HEK293 (cell line): ENCODE measurements at regions not wholly inside any gene's neighbourhood (a gene's known extent, or its start where the extent isn't known, plus 50 kb on each side); places are given as distances from the start of the nearest gene placed in this dataset.

Source experiments
- CTCF ChIA-PET: fragments of 350-600 bp; formaldehyde crosslinking; extraction: SDS; loops from one replicate; lab custom pipeline; 2021; ENCODE audit warnings: antibody characterized with exemption; lab: Yijun Ruan, JAX
- POLR2A ChIA-PET: fragments of 300-600 bp; formaldehyde crosslinking; extraction: SDS; loops from one replicate; lab custom pipeline; 2020; ENCODE audit warnings: antibody characterized with exemption, inconsistent platforms; lab: Yijun Ruan, JAX
- H3K27ac ChIP-seq: fragments of 200-500 bp; sonication (Bioruptor generic); 2 replicates; pipeline ENCODE4 v1.5.1; 2014; ENCODE audit warnings: low read depth, low read length, control low read depth, inconsistent platforms; ENCODE audit errors: extremely low read depth
- H3K36me3 ChIP-seq, 2 experiments: fragments of 200-500 bp in 1 of 2; sonication (Bioruptor generic) in 1 of 2; 1 replicate in 1 of 2; 2 replicates in 1 of 2; pipeline ENCODE4 v1.5.1; 2014 to 2017; ENCODE audit warnings: inconsistent platforms in 2 of 2, low read length in 2 of 2; ENCODE audit not compliant: control insufficient read depth in 2 of 2, insufficient read depth in 1 of 2
- H3K4me1 ChIP-seq: fragments of 200-500 bp; sonication (Bioruptor generic); 2 replicates; pipeline ENCODE4 v1.5.1; 2014; ENCODE audit warnings: mild to moderate bottlenecking, low read length, inconsistent platforms; ENCODE audit not compliant: control insufficient read depth, insufficient read depth
- H3K4me3 ChIP-seq: 2 replicates; pipeline ENCODE4 v1.5.1; 2011; ENCODE audit warnings: low read depth, mild to moderate bottlenecking, control low read depth, low read length, moderate library complexity
- H3K9me3 ChIP-seq: fragments of 200-500 bp; sonication (Bioruptor generic); 2 replicates; pipeline ENCODE4 v1.5.1; 2014; ENCODE audit warnings: low read depth, low read length, inconsistent platforms; ENCODE audit not compliant: control insufficient read depth, insufficient read depth
- BCL11B ChIP-seq: fragments of 450-650 bp; formaldehyde crosslinking; IDR thresholded peaks from 2 replicates; pipeline ENCODE4 v1.5.1; 2016; ENCODE audit warnings: low read depth, missing biosample characterization, missing genetic modification characterization
- KLF7 ChIP-seq: fragments of 450-650 bp; formaldehyde crosslinking; IDR thresholded peaks from 2 replicates; pipeline ENCODE4 v1.5.1; 2016; ENCODE audit warnings: missing biosample characterization, missing genetic modification characterization, borderline replicate concordance
- ZBTB1 ChIP-seq: fragments of 450-650 bp; formaldehyde crosslinking; IDR thresholded peaks from 2 replicates; pipeline ENCODE4 v1.5.1; 2016; ENCODE audit warnings: missing biosample characterization, missing genetic modification characterization
- ZBTB21 ChIP-seq: fragments of 450-650 bp; formaldehyde crosslinking; IDR thresholded peaks from 2 replicates; pipeline ENCODE4 v1.5.1; 2017; ENCODE audit warnings: missing biosample characterization, missing genetic modification characterization
- ZBTB48 ChIP-seq: fragments of 450-650 bp; formaldehyde crosslinking; IDR thresholded peaks from 2 replicates; pipeline ENCODE4 v1.5.1; 2016; ENCODE audit warnings: missing biosample characterization, missing genetic modification characterization
- ZNF148 ChIP-seq: fragments of 450-650 bp; formaldehyde crosslinking; IDR thresholded peaks from 2 replicates; pipeline ENCODE4 v1.5.0; 2017; ENCODE audit warnings: missing biosample characterization, missing genetic modification characterization, borderline replicate concordance
- ZNF211 ChIP-seq: fragments of 450-650 bp; formaldehyde crosslinking; IDR thresholded peaks from 2 replicates; pipeline ENCODE4 v1.5.1; 2016; ENCODE audit warnings: low read depth, missing biosample characterization, missing genetic modification characterization
- ZNF335 ChIP-seq: fragments of 450-650 bp; formaldehyde crosslinking; conservative IDR thresholded peaks from 2 replicates; pipeline ENCODE4 v1.5.1; 2016; ENCODE audit warnings: missing biosample characterization, missing genetic modification characterization
- ZNF341 ChIP-seq: fragments of 450-650 bp; formaldehyde crosslinking; IDR thresholded peaks from 2 replicates; pipeline ENCODE4; 2016; ENCODE audit warnings: low read depth, missing biosample characterization, missing genetic modification characterization
- ZNF398 ChIP-seq: fragments of 450-650 bp; formaldehyde crosslinking; IDR thresholded peaks from 2 replicates; pipeline ENCODE4 v1.5.1; 2017; ENCODE audit warnings: missing biosample characterization, missing genetic modification characterization
- ZNF416 ChIP-seq: fragments of 450-650 bp; formaldehyde crosslinking; IDR thresholded peaks from 2 replicates; pipeline ENCODE4 v1.5.1; 2016; ENCODE audit warnings: missing biosample characterization, missing genetic modification characterization
- ZNF529 ChIP-seq: fragments of 450-650 bp; formaldehyde crosslinking; IDR thresholded peaks from 2 replicates; pipeline ENCODE4 v1.5.1; 2017; ENCODE audit warnings: missing genetic modification characterization, missing biosample characterization; ENCODE audit not compliant: insufficient replicate concordance
- ZNF670 ChIP-seq: fragments of 450-650 bp; formaldehyde crosslinking; IDR thresholded peaks from 2 replicates; pipeline ENCODE4 v1.5.1; 2016; ENCODE audit warnings: missing biosample characterization, missing genetic modification characterization, low read depth
- ZNF777 ChIP-seq: fragments of 450-650 bp; formaldehyde crosslinking; IDR thresholded peaks from 2 replicates; pipeline ENCODE4 v1.5.1; 2017; ENCODE audit warnings: missing biosample characterization, missing genetic modification characterization, borderline replicate concordance
- ZSCAN30 ChIP-seq: fragments of 450-650 bp; IDR thresholded peaks from 2 replicates; pipeline ENCODE4 v1.5.1; 2018; ENCODE audit warnings: missing biosample characterization, mild to moderate bottlenecking, missing genetic modification characterization, moderate library complexity
- TF ChIP-seq, protein P1 (sequence below): fragments of 450-650 bp; formaldehyde crosslinking; IDR thresholded peaks from 2 replicates; pipeline ENCODE4 v1.5.1; 2016; ENCODE audit warnings: missing biosample characterization, missing genetic modification characterization
- TF ChIP-seq, protein P2 (sequence below): fragments of 450-650 bp; formaldehyde crosslinking; IDR thresholded peaks from 2 replicates; pipeline ENCODE4 v1.5.1; 2016; ENCODE audit warnings: missing biosample characterization, missing genetic modification characterization
- TF ChIP-seq, protein P3 (sequence below): fragments of 450-650 bp; formaldehyde crosslinking; conservative IDR thresholded peaks from 2 replicates; pipeline ENCODE4 v1.5.1; 2016; ENCODE audit warnings: low read depth, missing biosample characterization, missing genetic modification characterization

GRCh38 chr2:181320638-181321037 lies 136.5 kb upstream of the ITGA4 start (continued):
- TF ChIP-seq, protein P1, sequence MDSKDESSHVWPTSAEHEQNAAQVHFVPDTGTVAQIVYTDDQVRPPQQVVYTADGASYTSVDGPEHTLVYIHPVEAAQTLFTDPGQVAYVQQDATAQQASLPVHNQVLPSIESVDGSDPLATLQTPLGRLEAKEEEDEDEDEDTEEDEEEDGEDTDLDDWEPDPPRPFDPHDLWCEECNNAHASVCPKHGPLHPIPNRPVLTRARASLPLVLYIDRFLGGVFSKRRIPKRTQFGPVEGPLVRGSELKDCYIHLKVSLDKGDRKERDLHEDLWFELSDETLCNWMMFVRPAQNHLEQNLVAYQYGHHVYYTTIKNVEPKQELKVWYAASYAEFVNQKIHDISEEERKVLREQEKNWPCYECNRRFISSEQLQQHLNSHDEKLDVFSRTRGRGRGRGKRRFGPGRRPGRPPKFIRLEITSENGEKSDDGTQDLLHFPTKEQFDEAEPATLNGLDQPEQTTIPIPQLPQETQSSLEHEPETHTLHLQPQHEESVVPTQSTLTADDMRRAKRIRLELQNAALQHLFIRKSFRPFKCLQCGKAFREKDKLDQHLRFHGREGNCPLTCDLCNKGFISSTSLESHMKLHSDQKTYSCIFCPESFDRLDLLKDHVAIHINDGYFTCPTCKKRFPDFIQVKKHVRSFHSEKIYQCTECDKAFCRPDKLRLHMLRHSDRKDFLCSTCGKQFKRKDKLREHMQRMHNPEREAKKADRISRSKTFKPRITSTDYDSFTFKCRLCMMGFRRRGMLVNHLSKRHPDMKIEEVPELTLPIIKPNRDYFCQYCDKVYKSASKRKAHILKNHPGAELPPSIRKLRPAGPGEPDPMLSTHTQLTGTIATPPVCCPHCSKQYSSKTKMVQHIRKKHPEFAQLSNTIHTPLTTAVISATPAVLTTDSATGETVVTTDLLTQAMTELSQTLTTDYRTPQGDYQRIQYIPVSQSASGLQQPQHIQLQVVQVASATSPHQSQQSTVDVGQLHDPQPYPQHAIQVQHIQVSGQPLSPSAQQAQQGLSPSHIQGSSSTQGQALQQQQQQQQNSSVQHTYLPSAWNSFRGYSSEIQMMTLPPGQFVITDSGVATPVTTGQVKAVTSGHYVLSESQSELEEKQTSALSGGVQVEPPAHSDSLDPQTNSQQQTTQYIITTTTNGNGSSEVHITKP (tag by site-specific recombination): no peak
- TF ChIP-seq, protein P2, sequence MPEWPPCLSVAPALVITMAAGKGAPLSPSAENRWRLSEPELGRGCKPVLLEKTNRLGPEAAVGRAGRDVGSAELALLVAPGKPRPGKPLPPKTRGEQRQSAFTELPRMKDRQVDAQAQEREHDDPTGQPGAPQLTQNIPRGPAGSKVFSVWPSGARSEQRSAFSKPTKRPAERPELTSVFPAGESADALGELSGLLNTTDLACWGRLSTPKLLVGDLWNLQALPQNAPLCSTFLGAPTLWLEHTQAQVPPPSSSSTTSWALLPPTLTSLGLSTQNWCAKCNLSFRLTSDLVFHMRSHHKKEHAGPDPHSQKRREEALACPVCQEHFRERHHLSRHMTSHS (tag by site-specific recombination): no peak

- Histone ChIP-seq H3K4me1 (no peaks in the 10 kb centered on the region), H3K27ac (no peak overlapping the region), H3K4me3 (no peak overlapping the region), H3K9me3 (no peaks in the 10 kb centered on the region), H3K36me3 (no peaks in the 10 kb centered on the region)
- ChIA-PET CTCF (interaction anchor here (0.7 kb wide), 1 partner anchor 221 kb away, joined by 3 read pairs; no protein-coding TSS in a partner anchor), POLR2A (no interaction called here)
- no peak for TF ChIP-seq ZNF670
- TF ChIP-seq ZNF416 (tag by site-specific recombination): no peak
- TF ChIP-seq ZNF341: no peak
- TF ChIP-seq ZSCAN30 (tag by site-specific recombination): no peak
- TF ChIP-seq ZNF398 (tag by site-specific recombination): no peak
- no peak for TF ChIP-seq ZNF777 (tag by site-specific recombination)
- TF ChIP-seq BCL11B: no peak
- TF ChIP-seq KLF7 (tag by site-specific recombination): no peak
- TF ChIP-seq ZNF529 (tag by site-specific recombination): no peak
- no peak for TF ChIP-seq ZNF211 (tag by site-specific recombination)
- no peak for TF ChIP-seq ZBTB1
- TF ChIP-seq ZNF148 (tag by site-specific recombination): no peak
- TF ChIP-seq, protein P3, sequence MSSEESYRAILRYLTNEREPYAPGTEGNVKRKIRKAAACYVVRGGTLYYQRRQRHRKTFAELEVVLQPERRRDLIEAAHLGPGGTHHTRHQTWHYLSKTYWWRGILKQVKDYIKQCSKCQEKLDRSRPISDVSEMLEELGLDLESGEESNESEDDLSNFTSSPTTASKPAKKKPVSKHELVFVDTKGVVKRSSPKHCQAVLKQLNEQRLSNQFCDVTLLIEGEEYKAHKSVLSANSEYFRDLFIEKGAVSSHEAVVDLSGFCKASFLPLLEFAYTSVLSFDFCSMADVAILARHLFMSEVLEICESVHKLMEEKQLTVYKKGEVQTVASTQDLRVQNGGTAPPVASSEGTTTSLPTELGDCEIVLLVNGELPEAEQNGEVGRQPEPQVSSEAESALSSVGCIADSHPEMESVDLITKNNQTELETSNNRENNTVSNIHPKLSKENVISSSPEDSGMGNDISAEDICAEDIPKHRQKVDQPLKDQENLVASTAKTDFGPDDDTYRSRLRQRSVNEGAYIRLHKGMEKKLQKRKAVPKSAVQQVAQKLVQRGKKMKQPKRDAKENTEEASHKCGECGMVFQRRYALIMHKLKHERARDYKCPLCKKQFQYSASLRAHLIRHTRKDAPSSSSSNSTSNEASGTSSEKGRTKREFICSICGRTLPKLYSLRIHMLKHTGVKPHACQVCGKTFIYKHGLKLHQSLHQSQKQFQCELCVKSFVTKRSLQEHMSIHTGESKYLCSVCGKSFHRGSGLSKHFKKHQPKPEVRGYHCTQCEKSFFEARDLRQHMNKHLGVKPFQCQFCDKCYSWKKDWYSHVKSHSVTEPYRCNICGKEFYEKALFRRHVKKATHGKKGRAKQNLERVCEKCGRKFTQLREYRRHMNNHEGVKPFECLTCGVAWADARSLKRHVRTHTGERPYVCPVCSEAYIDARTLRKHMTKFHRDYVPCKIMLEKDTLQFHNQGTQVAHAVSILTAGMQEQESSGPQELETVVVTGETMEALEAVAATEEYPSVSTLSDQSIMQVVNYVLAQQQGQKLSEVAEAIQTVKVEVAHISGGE (tag by site-specific recombination): no peak
- TF ChIP-seq ZBTB21 (tag by site-specific recombination): no peak
- TF ChIP-seq ZNF335 (tag by site-specific recombination): no peak
- TF ChIP-seq ZBTB48: no peak
Measured at GRCh38 chr2:181324912-181325311, 132.3 kb upstream of the ITGA4 start.
